ENCODE measurements at regions not wholly inside any gene's neighbourhood (a gene's known extent, or its start where the extent isn't known, plus 50 kb on each side); places are given as distances from the start of the nearest gene placed in this dataset.

GRCh38 chr13:111637365-111637764 is 316.9 kb downstream of the TEX29 start:
- no peak overlapping the region for H3K27ac ChIP-seq
- TF ChIP-seq ZFX (IDR thresholded peaks at IDR 0.05; ENCODE audit: borderline replicate concordance) = no peak
- no peak for TF ChIP-seq CTCF (IDR thresholded peaks at IDR 0.05)

- no peak for TF ChIP-seq ZFX (IDR thresholded peaks at IDR 0.05; ENCODE audit: borderline replicate concordance)
- TF ChIP-seq CTCF (IDR thresholded peaks at IDR 0.05) = no peak
- H3K27ac ChIP-seq = no peak overlapping the region
Measured at GRCh38 chr13:111638233-111638632, 317.8 kb downstream of the TEX29 start.

GRCh38 chr13:111639196-111639705 is 318.8 kb downstream of the TEX29 start:
- no peak overlapping the region for H3K27ac ChIP-seq
- TF ChIP-seq ZFX (IDR thresholded peaks at IDR 0.05; ENCODE audit: borderline replicate concordance) = no peak

- no peak overlapping the region for H3K27ac ChIP-seq
- TF ChIP-seq ZFX (IDR thresholded peaks at IDR 0.05; ENCODE audit: borderline replicate concordance) (no peak), CTCF (IDR thresholded peaks at IDR 0.05) (no peak)
Measured at GRCh38 chr13:111640006-111640405, 319.6 kb downstream of the TEX29 start.

GRCh38 chr13:111640476-111640875 is 320.0 kb downstream of the TEX29 start:
- H3K27ac ChIP-seq = no peak overlapping the region
- TF ChIP-seq CTCF (IDR thresholded peaks at IDR 0.05) (no peak), ZFX (IDR thresholded peaks at IDR 0.05; ENCODE audit: borderline replicate concordance) (no peak)

GRCh38 chr13:111642156-111642767 is 321.8 kb downstream of the TEX29 start:
- TF ChIP-seq CTCF (IDR thresholded peaks at IDR 0.05) = no peak
- TF ChIP-seq ZFX (IDR thresholded peaks at IDR 0.05; ENCODE audit: borderline replicate concordance) = no peak
- no peak overlapping the region for H3K27ac ChIP-seq

- no peak for TF ChIP-seq ZFX (IDR thresholded peaks at IDR 0.05; ENCODE audit: borderline replicate concordance)
- TF ChIP-seq CTCF (IDR thresholded peaks at IDR 0.05) = no peak
- no peak overlapping the region for H3K27ac ChIP-seq
Measured at GRCh38 chr13:111644750-111645149, 324.3 kb downstream of the TEX29 start.

GRCh38 chr13:111645198-111645597 is 324.8 kb downstream of the TEX29 start:
- TF ChIP-seq ZFX (IDR thresholded peaks at IDR 0.05; ENCODE audit: borderline replicate concordance) = no peak
- TF ChIP-seq CTCF (IDR thresholded peaks at IDR 0.05) = no peak
- no peak overlapping the region for H3K27ac ChIP-seq
